ENCODE measurements at regions not wholly inside any gene's neighbourhood (a gene's known extent, or its start where the extent isn't known, plus 50 kb on each side); places are given as distances from the start of the nearest gene placed in this dataset.

- intact Hi-C loops (cut with DNase I; ENCODE audit: low total_unique reads), result no loop called here
- H3K27me3 ChIP-seq, result no peaks in the 10 kb centered on the region
These were observed 780.9 kb downstream of the ARAP2 start for GRCh38 chr4:35463251-35463952.

GRCh38 chr4:35464964-35465528 lies 779.3 kb downstream of the ARAP2 start:
- intact Hi-C loops (cut with DNase I; ENCODE audit: low total_unique reads), result no loop called here
- no peak overlapping the region for H3K4me3 ChIP-seq
- no peaks in the 10 kb centered on the region for H3K36me3 ChIP-seq
- no peaks in the 10 kb centered on the region for H3K4me1 ChIP-seq
- H3K27ac ChIP-seq, result no peak overlapping the region
- no peaks in the 10 kb centered on the region for H3K9me3 ChIP-seq
- TF ChIP-seq POLR2A (IDR thresholded peaks at IDR 0.05), result no peak
- TF ChIP-seq POLR2AphosphoS5 (IDR thresholded peaks at IDR 0.05), result no peak
- TF ChIP-seq, protein P1, sequence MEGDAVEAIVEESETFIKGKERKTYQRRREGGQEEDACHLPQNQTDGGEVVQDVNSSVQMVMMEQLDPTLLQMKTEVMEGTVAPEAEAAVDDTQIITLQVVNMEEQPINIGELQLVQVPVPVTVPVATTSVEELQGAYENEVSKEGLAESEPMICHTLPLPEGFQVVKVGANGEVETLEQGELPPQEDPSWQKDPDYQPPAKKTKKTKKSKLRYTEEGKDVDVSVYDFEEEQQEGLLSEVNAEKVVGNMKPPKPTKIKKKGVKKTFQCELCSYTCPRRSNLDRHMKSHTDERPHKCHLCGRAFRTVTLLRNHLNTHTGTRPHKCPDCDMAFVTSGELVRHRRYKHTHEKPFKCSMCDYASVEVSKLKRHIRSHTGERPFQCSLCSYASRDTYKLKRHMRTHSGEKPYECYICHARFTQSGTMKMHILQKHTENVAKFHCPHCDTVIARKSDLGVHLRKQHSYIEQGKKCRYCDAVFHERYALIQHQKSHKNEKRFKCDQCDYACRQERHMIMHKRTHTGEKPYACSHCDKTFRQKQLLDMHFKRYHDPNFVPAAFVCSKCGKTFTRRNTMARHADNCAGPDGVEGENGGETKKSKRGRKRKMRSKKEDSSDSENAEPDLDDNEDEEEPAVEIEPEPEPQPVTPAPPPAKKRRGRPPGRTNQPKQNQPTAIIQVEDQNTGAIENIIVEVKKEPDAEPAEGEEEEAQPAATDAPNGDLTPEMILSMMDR (IDR thresholded peaks at IDR 0.05), result no peak
- DNase-seq (ENCODE audit: low spot score in 2 of 2), result no peak
- no peaks in the 10 kb centered on the region for H3K27me3 ChIP-seq

More at GRCh38 chr4:35463251-35463952, 780.9 kb downstream of the ARAP2 start:
- Histone ChIP-seq H3K4me3 (no peak overlapping the region), H3K27ac (no peak overlapping the region), H3K4me1 (no peaks in the 10 kb centered on the region), H3K36me3 (no peaks in the 10 kb centered on the region), H3K9me3 (peaks cover 0 to 5% of the 10 kb centered on the region in 2 donors)
- DNase-seq (ENCODE audit: low spot score in 2 of 2), result no peak
- TF ChIP-seq POLR2AphosphoS5 (IDR thresholded peaks at IDR 0.05) (no peak), POLR2A (IDR thresholded peaks at IDR 0.05) (no peak)
- TF ChIP-seq, protein P1 (IDR thresholded peaks at IDR 0.05), result no peak

DNA sequence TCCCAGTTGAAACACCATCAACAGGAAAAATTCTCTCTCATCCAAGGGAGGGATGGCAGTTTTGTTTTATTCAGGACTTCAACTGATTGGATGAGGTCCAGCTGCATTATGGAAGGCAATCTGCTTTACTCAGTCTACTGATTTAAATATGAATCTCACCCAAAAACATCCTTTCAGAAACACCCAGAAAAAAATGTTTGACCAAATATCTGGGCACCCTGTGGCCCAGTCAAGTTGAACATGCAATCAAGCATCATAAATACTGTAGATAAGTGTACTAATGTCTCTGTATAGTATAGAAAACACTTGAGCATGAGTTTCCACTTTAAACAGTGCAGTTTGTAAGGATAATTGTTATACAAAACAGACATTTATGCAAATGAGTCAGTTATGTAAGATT lies 753.2 kb downstream of the ARAP2 start:
- TF ChIP-seq, protein P1 (IDR thresholded peaks at IDR 0.05), result no peak
- TF ChIP-seq POLR2AphosphoS5 (IDR thresholded peaks at IDR 0.05), result no peak
- no peak for TF ChIP-seq POLR2A (IDR thresholded peaks at IDR 0.05)

DNA sequence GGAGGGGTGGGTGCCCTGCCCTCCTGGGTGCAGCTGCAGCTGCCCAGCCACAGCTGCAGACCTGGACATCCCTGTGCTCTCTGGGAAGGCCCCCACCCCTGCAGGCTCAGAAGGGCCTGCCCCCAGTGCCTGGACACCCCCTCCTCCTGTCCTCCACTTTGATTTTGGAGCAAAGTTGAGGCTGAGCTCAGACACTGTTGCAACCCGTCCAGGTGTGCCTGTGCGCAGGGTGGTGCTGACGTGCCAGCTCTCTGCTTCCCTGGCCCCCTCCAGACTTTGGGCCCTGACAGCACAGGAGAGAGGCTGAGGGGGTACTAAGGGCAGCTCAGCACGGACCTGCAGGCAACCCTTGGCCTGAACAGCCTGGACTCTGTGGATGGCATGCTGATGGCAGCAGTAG lies 750.3 kb downstream of the ARAP2 start:
- no peak overlapping the region for H3K4me3 ChIP-seq
- no peak for DNase-seq (ENCODE audit: low spot score in 2 of 2)
- TF ChIP-seq POLR2AphosphoS5 (IDR thresholded peaks at IDR 0.05) (no peak), POLR2A (IDR thresholded peaks at IDR 0.05) (no peak)
- TF ChIP-seq, protein P1 (IDR thresholded peaks at IDR 0.05), result no peak
- no peaks in the 10 kb centered on the region for H3K27me3 ChIP-seq
- H3K4me1 ChIP-seq, result no peaks in the 10 kb centered on the region
- intact Hi-C loops (cut with DNase I; ENCODE audit: low total_unique reads), result no loop called here
- no peaks in the 10 kb centered on the region for H3K9me3 ChIP-seq
- no peak overlapping the region for H3K27ac ChIP-seq
- H3K36me3 ChIP-seq, result no peaks in the 10 kb centered on the region

More for the DNA sequence above, 753.2 kb downstream of the ARAP2 start:
- Histone ChIP-seq H3K27me3 (no peaks in the 10 kb centered on the region), H3K4me1 (no peaks in the 10 kb centered on the region), H3K36me3 (no peaks in the 10 kb centered on the region), H3K27ac (no peak overlapping the region), H3K9me3 (no peaks in the 10 kb centered on the region), H3K4me3 (no peak overlapping the region)
- intact Hi-C loops (cut with DNase I; ENCODE audit: low total_unique reads), result no loop called here
- no peak for DNase-seq (ENCODE audit: low spot score in 2 of 2)

GRCh38 chr4:35494955-35495354 lies 749.4 kb downstream of the ARAP2 start:
- no peaks in the 10 kb centered on the region for H3K9me3 ChIP-seq
- no peaks in the 10 kb centered on the region for H3K4me1 ChIP-seq
- no peak overlapping the region for H3K4me3 ChIP-seq
- no peak for TF ChIP-seq POLR2A (IDR thresholded peaks at IDR 0.05)
- TF ChIP-seq, protein P1 (IDR thresholded peaks at IDR 0.05), result no peak
- intact Hi-C loops (cut with DNase I; ENCODE audit: low total_unique reads), result no loop called here
- H3K27me3 ChIP-seq, result no peaks in the 10 kb centered on the region
- no peaks in the 10 kb centered on the region for H3K36me3 ChIP-seq
- DNase-seq (ENCODE audit: low spot score in 2 of 2), result no peak
- H3K27ac ChIP-seq, result no peak overlapping the region
